Glutamatergic neuron (in vitro differentiated cells): ENCODE measurements at regions not wholly inside any gene's neighbourhood (a gene's known extent, or its start where the extent isn't known, plus 50 kb on each side); places are given as distances from the start of the nearest gene placed in this dataset.

Experiments used
- DNase-seq: peaks from one replicate; pipeline ENCODE4 v3.0.0; 2022
- H3K27ac Mint-ChIP-seq: one replicate; pipeline ENCODE4 v1.8.0; 2020; ENCODE audit warnings: mild to moderate bottlenecking, mixed read lengths, inconsistent platforms; ENCODE audit not compliant: unreplicated experiment
- H3K27me3 Mint-ChIP-seq: one replicate; pipeline ENCODE4 v1.8.0; 2020; ENCODE audit warnings: mild to moderate bottlenecking, moderate library complexity, mixed read lengths, inconsistent platforms; ENCODE audit not compliant: unreplicated experiment
- H3K36me3 Mint-ChIP-seq: one replicate; pipeline ENCODE4 v1.8.0; 2020; ENCODE audit warnings: mild to moderate bottlenecking, mixed read lengths, inconsistent platforms; ENCODE audit not compliant: unreplicated experiment
- H3K4me1 Mint-ChIP-seq: one replicate; pipeline ENCODE4 v1.8.0; 2020; ENCODE audit warnings: mild to moderate bottlenecking, low read depth, mixed read lengths, inconsistent platforms; ENCODE audit not compliant: unreplicated experiment
- H3K4me3 Mint-ChIP-seq: one replicate; pipeline ENCODE4 v1.8.0; 2020; ENCODE audit warnings: mild to moderate bottlenecking, mixed read lengths, inconsistent platforms; ENCODE audit not compliant: unreplicated experiment
- H3K9me3 Mint-ChIP-seq: one replicate; pipeline ENCODE4 v1.8.0; 2020; ENCODE audit warnings: mild to moderate bottlenecking, moderate library complexity, mixed read lengths, inconsistent platforms; ENCODE audit not compliant: unreplicated experiment
- TF ChIP-seq, protein P1 (sequence below): fragments of 200-600 bp; sonication (generic); IDR thresholded peaks from one replicate; pipeline ENCODE4 v1.5.0; 2021; ENCODE audit not compliant: partially characterized antibody, unreplicated experiment

DNA sequence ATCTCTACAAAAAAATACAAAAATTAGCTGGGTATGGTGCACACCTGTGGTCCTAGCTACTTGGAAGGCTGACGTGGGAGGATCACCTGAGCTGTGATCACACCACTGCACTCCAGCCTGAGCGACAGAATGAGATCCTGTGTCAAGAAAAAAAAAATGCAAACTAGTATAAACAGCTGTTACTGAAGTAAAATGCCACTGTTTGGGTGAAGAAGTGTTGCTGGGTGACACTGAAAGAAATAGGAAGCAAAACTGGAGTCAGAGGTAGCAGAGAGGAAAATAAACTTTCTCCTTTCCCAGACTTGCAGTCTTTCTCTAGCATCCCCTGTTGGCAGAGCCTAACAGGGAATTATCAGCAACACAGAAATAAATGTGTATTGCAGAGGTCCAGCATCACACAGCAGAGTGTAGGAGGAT lies 241.2 kb upstream of the PREP start:
- H3K4me1 Mint-ChIP-seq = no peaks in the 10 kb centered on the region
- DNase-seq = no peak
- H3K36me3 Mint-ChIP-seq = no peaks in the 10 kb centered on the region
- no peak overlapping the region for H3K4me3 Mint-ChIP-seq
- H3K27ac Mint-ChIP-seq = no peak overlapping the region
- TF ChIP-seq, protein P1, sequence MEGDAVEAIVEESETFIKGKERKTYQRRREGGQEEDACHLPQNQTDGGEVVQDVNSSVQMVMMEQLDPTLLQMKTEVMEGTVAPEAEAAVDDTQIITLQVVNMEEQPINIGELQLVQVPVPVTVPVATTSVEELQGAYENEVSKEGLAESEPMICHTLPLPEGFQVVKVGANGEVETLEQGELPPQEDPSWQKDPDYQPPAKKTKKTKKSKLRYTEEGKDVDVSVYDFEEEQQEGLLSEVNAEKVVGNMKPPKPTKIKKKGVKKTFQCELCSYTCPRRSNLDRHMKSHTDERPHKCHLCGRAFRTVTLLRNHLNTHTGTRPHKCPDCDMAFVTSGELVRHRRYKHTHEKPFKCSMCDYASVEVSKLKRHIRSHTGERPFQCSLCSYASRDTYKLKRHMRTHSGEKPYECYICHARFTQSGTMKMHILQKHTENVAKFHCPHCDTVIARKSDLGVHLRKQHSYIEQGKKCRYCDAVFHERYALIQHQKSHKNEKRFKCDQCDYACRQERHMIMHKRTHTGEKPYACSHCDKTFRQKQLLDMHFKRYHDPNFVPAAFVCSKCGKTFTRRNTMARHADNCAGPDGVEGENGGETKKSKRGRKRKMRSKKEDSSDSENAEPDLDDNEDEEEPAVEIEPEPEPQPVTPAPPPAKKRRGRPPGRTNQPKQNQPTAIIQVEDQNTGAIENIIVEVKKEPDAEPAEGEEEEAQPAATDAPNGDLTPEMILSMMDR = no peak
- H3K27me3 Mint-ChIP-seq = no peaks in the 10 kb centered on the region
- no peaks in the 10 kb centered on the region for H3K9me3 Mint-ChIP-seq

DNA sequence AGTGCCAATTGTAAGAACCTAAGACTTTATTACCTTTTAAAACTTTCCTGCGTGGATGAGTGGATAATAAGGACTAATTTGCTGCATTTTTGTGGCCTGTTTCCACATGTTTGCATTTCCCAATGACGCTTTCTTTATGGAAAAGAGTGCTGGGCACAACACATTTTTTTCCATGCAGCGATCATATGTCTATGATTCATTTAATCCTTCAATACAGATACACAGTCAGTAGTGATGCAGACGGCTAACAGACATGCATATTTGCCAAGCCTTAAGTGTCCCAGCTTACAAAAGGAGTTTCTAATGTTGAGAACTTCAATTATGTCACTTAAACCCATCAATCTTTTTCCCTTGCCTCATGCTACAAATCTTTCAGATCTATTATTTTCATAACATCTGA lies 239.8 kb upstream of the PREP start:
- no peaks in the 10 kb centered on the region for H3K27me3 Mint-ChIP-seq
- no peak overlapping the region for H3K4me3 Mint-ChIP-seq
- H3K9me3 Mint-ChIP-seq = peaks cover 2% of the 10 kb centered on the region
- DNase-seq = no peak
- TF ChIP-seq, protein P1 = no peak
- H3K36me3 Mint-ChIP-seq = no peaks in the 10 kb centered on the region
- H3K27ac Mint-ChIP-seq = no peak overlapping the region
- H3K4me1 Mint-ChIP-seq = no peaks in the 10 kb centered on the region

DNA sequence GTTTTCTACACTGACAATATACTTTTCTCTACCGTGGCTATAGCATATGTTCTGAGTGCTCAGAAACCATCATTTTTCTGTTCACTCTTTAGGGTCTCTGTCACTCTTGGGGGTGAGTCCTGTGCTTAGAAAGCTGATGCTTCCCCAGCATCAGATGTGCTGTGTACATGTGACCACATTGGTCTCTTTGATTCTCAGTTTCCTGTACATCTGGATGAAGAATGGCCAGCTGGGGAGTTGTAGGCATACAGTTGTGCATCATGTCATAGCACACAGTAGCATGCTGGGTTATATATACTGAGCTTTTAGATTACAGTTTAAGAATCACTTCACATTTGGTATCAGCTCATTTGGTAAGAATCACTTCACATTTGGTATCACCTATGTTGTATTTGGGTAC lies 238.6 kb upstream of the PREP start:
- no peaks in the 10 kb centered on the region for H3K4me1 Mint-ChIP-seq
- no peak overlapping the region for H3K4me3 Mint-ChIP-seq
- H3K27me3 Mint-ChIP-seq = no peaks in the 10 kb centered on the region
- TF ChIP-seq, protein P1 = no peak
- DNase-seq = no peak
- H3K9me3 Mint-ChIP-seq = peaks cover 2% of the 10 kb centered on the region
- no peaks in the 10 kb centered on the region for H3K36me3 Mint-ChIP-seq
- no peak overlapping the region for H3K27ac Mint-ChIP-seq

DNA sequence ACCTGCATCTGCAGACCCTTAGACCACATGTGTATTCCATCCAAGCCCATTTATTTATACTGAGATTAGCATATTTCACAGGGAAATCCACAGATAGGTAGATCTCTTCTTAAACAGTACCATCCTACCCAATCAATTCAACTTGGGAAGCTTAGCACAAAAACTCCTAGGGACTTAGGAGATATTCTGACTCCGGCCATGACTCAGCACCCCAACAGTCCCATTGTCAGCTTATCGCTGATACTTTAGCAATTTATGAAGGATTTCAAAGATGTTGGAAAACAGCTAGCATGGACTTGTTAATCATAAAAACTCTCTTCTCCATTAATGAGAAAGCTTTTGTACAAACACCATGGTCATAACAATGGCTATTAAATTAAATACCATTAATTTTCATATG lies 236.2 kb upstream of the PREP start:
- Mint-ChIP-seq H3K27ac (no peak overlapping the region), H3K27me3 (no peaks in the 10 kb centered on the region), H3K9me3 (peaks cover 2% of the 10 kb centered on the region)

DNA sequence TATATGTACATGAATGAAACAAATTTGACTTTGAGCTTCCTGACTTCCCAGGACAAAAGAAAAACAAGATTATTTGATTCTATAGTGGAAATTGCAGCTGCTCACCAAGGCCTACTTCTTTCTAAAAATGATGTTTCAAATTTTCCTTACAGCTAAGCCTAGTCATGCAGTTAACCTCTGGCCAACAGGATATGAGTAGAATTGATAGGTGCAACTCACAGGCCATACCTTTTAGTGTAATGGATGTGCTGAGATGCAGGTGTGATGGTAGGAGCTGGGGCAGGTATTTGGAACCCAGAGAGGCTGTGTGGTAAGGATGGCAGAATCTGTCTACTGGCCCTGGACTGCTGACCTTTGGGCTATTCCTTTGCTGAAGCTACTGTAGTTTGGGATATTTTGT lies 230.9 kb upstream of the PREP start:
- no peak overlapping the region for H3K4me3 Mint-ChIP-seq
- DNase-seq = no peak
- TF ChIP-seq, protein P1 = no peak
- no peaks in the 10 kb centered on the region for H3K4me1 Mint-ChIP-seq
- no peak overlapping the region for H3K27ac Mint-ChIP-seq
- peaks cover 5% of the 10 kb centered on the region for H3K36me3 Mint-ChIP-seq
- H3K27me3 Mint-ChIP-seq = no peaks in the 10 kb centered on the region
- peaks cover 4% of the 10 kb centered on the region for H3K9me3 Mint-ChIP-seq

More for the DNA sequence above, 236.2 kb upstream of the PREP start:
- TF ChIP-seq, protein P1 = no peak
- H3K4me3 Mint-ChIP-seq = no peak overlapping the region
- H3K4me1 Mint-ChIP-seq = no peaks in the 10 kb centered on the region
- no peaks in the 10 kb centered on the region for H3K36me3 Mint-ChIP-seq
- DNase-seq = no peak
